HepG2 (cell line): ENCODE measurements at regions not wholly inside any gene's neighbourhood (a gene's known extent, or its start where the extent isn't known, plus 50 kb on each side); places are given as distances from the start of the nearest gene placed in this dataset.

ENCODE experiments used
- ATAC-seq: fragments of 200-7000 bp; cut with Tn5 transposase; 3 replicates; pipeline ENCODE4 v1.9.1; 2020; ENCODE audit warnings: mild to moderate bottlenecking, moderate library complexity
- BruUV-seq: library from RNA; stranded (reverse); fragments of 400-500 nt; replicated peaks from 2 replicates; lab custom pipeline; 2021; lab: Mats Ljungman, UMichigan
- CTCF ChIA-PET: fragments of 300-600 bp; formaldehyde crosslinking; extraction: SDS; loops from one replicate; lab custom pipeline; 2021; ENCODE audit warnings: low total read pairs, inconsistent platforms, low intra/inter-chr PET ratio; lab: Yijun Ruan, JAX
- POLR2A ChIA-PET: fragments of 350-600 bp; sonication (Branson Sonifier 250); formaldehyde crosslinking; loops from one replicate; lab custom pipeline; 2020; ENCODE audit warnings: antibody characterized with exemption, inconsistent platforms; lab: Yijun Ruan, JAX
- DNase-seq: peaks from one replicate; pipeline ENCODE4 v3.0.0-alpha.2; 2015; ENCODE audit warnings: low spot score
- FAIRE-seq: peaks from 3 replicates; lab custom pipeline; 2011; peaks lifted over from hg19 to GRCh38; lab: Jason Lieb, UNC
- H2AFZ ChIP-seq: one replicate; pipeline ENCODE4 v1.6.1; 2011; ENCODE audit warnings: low read length, inconsistent platforms
- H3K27ac ChIP-seq: fragments of 300-600 bp; 3 replicates; pipeline ENCODE4 v1.8.0; 2011; ENCODE audit warnings: mixed run types, mild to moderate bottlenecking, mixed read lengths, low read length, inconsistent platforms; ENCODE audit not compliant: insufficient read depth; ENCODE audit errors: extremely low read length
- H3K27me3 ChIP-seq, 2 experiments: fragments of 200-600 bp in 1 of 2; 2 replicates in 1 of 2; 3 replicates in 1 of 2; pipeline versions ENCODE4 v1.6.0 to v1.8.0; 2011; ENCODE audit warnings: low read length in 2 of 2, mild to moderate bottlenecking in 2 of 2, moderate library complexity in 2 of 2, inconsistent platforms in 1 of 2; ENCODE audit not compliant: insufficient read depth in 2 of 2, control insufficient read depth in 1 of 2
- H3K36me3 ChIP-seq, 2 experiments: fragments of 200-600 bp in 1 of 2; replicated peaks in 1 of 2; 2 replicates in 1 of 2; 3 replicates in 1 of 2; pipeline versions ENCODE4 v1.5.1 to v1.8.0; 2011; ENCODE audit warnings: low read length in 2 of 2, inconsistent platforms in 1 of 2; ENCODE audit not compliant: insufficient read depth in 2 of 2, control insufficient read depth in 1 of 2
- H3K4me1 ChIP-seq: 2 replicates; pipeline ENCODE4 v1.5.1; 2012; ENCODE audit warnings: low read length, inconsistent platforms; ENCODE audit not compliant: insufficient read depth
- H3K4me2 ChIP-seq: 2 replicates; pipeline ENCODE4 v1.6.0; 2011; ENCODE audit warnings: low read depth, low read length, inconsistent platforms
- H3K4me3 ChIP-seq, 3 experiments: fragments of 200-600 bp in 1 of 3; sonication (generic), shearing (Covaris generic) in 1 of 3; replicated peaks in 1 of 3; 2 replicates each; pipeline ENCODE4 v1.5.1; 2011 to 2016; ENCODE audit warnings: low read length in 3 of 3, inconsistent platforms in 2 of 3, low read depth in 2 of 3, mild to moderate bottlenecking in 2 of 3, control low read depth in 1 of 3, mixed read lengths in 1 of 3; ENCODE audit not compliant: insufficient read depth in 1 of 3
- H3K79me2 ChIP-seq: one replicate; pipeline ENCODE4 v1.6.1; 2011; ENCODE audit warnings: low read length, inconsistent platforms; ENCODE audit not compliant: insufficient read depth
- H3K9ac ChIP-seq: 2 replicates; pipeline ENCODE4 v1.6.0; 2011; ENCODE audit warnings: mild to moderate bottlenecking, low read depth, low read length, inconsistent platforms; ENCODE audit not compliant: insufficient read depth
- H3K9me3 ChIP-seq: 2 replicates; pipeline ENCODE4 v1.5.1; 2012; ENCODE audit warnings: mild to moderate bottlenecking, low read length
- H4K20me1 ChIP-seq: 2 replicates; pipeline ENCODE4 v1.6.0; 2011; ENCODE audit warnings: inconsistent platforms, mild to moderate bottlenecking, low read length, moderate library complexity; ENCODE audit not compliant: insufficient read depth
- BRD4 ChIP-seq: sonication (generic); formaldehyde crosslinking; IDR thresholded peaks from 2 replicates; pipeline ENCODE4 v1.4.0; 2020; ENCODE audit warnings: missing genetic modification reagents
- NFAT5 ChIP-seq: sonication (generic); formaldehyde crosslinking; IDR thresholded peaks from 2 replicates; pipeline ENCODE4 v1.4.0; 2020; ENCODE audit warnings: missing genetic modification reagents
- RAD51 ChIP-seq: fragments of 450-650 bp; IDR thresholded peaks from 2 replicates; pipeline ENCODE4 v1.6.1; 2016; ENCODE audit warnings: borderline replicate concordance
- WGBS: methylation state at CpG from one replicate; pipeline ENCODE4 v1.1.6; 2017; ENCODE audit warnings: low lambda C conversion rate; 5-methylcytosine and 5-hydroxymethylcytosine counted together
- in situ Hi-C: cut with HindIII; loops from 2 replicates; pipeline ENCODE4 v1.10.0; 2017; ENCODE audit warnings: low pct_unique_long_range_greater_than_20kb; ENCODE audit not compliant: extremely low pct_ligation_motif_present
- intact Hi-C: fragments of 100-400 bp; cut with micrococcal nuclease; formaldehyde crosslinking; loops from one replicate; pipeline ENCODE4 v1.10.0; 2022; ENCODE audit not compliant: unreplicated experiment

- ATAC-seq (no peak), DNase-seq (no peak), FAIRE-seq (no peak)
- Histone ChIP-seq H3K9me3 (no peaks in the 10 kb centered on the region), H3K36me3 (no peaks in the 10 kb centered on the region), H3K4me2 (no peak overlapping the region), H3K4me1 (no peaks in the 10 kb centered on the region), H2AFZ (no peak overlapping the region), H3K4me3 (no peak overlapping the region), H3K27me3 (peaks cover 0 to 4% of the 10 kb centered on the region in 2 experiments; a peak in 1 of 5 replicates), H4K20me1 (no peaks in the 10 kb centered on the region), H3K79me2 (no peaks in the 10 kb centered on the region), H3K9ac (no peak overlapping the region), H3K27ac (no peak overlapping the region)
- WGBS = 20% methylated on average over 4 of the region's 5 CpGs
- in situ Hi-C loops (loop anchor here (25.0 kb wide), 2 partner anchors 504 to 729 kb away; no protein-coding TSS in a partner anchor), intact Hi-C loops (no loop called here)
- TF ChIP-seq BRD4 (CRISPR knock-in tag) (no peak), RAD51 (peak; percentile 35; the same call in 1 of the 2 replicates), NFAT5 (CRISPR knock-in tag) (no peak)
- BruUV-seq = no TSS peak
- ChIA-PET POLR2A (no interaction called here), CTCF (no interaction called here)
Measured at GRCh38 chr7:132708470-132708869, 132.2 kb upstream of the PLXNA4 start.
